GM23338 (cell line): ENCODE measurements at regions not wholly inside any gene's neighbourhood (a gene's known extent, or its start where the extent isn't known, plus 50 kb on each side); places are given as distances from the start of the nearest gene placed in this dataset.

Experiments
- ATAC-seq: fragments of 200-7000 bp; cut with Tn5 transposase; 3 replicates; pipeline ENCODE4 v1.9.1; 2020
- DNase-seq: peaks from one replicate; pipeline ENCODE4 v3.0.0-alpha.2; 2015; ENCODE audit warnings: low spot score
- H2AFZ ChIP-seq: fragments of 200-600 bp; sonication (generic); 2 replicates; pipeline ENCODE4 v1.8.0; 2016; ENCODE audit warnings: antibody characterized with exemption, mild to moderate bottlenecking, moderate library complexity
- H3F3A ChIP-seq: fragments of 200-600 bp; sonication (generic); replicated peaks from 2 replicates; pipeline ENCODE4 v1.8.0; 2017; ENCODE audit warnings: antibody characterized with exemption, mixed run types, low read depth
- H3K27ac ChIP-seq: fragments of 200-600 bp; sonication (generic); 2 replicates; pipeline ENCODE4 v1.6.1; 2016; ENCODE audit warnings: low read depth
- H3K27me3 ChIP-seq: fragments of 200-600 bp; sonication (generic); 2 replicates; pipeline ENCODE4 v1.8.0; 2016; ENCODE audit warnings: mild to moderate bottlenecking, mixed run types, moderate library complexity; ENCODE audit not compliant: insufficient read depth
- H3K36me3 ChIP-seq: fragments of 200-600 bp; sonication (generic); 2 replicates; pipeline ENCODE4 v1.8.0; 2016; ENCODE audit warnings: mild to moderate bottlenecking; ENCODE audit not compliant: insufficient read depth
- H3K4me1 ChIP-seq: fragments of 200-600 bp; sonication (generic); 2 replicates; pipeline ENCODE4 v1.8.0; 2016; ENCODE audit warnings: mild to moderate bottlenecking, moderate library complexity; ENCODE audit not compliant: insufficient read depth
- H3K4me2 ChIP-seq: fragments of 200-600 bp; sonication (generic); 2 replicates; pipeline ENCODE4 v1.7.1; 2017; ENCODE audit warnings: mixed run types
- H3K4me3 ChIP-seq: fragments of 200-600 bp; sonication (generic); 2 replicates; pipeline ENCODE4 v1.6.1; 2016; ENCODE audit warnings: mixed run types
- H3K79me2 ChIP-seq: fragments of 200-600 bp; sonication (generic); replicated peaks from 2 replicates; pipeline ENCODE4 v1.8.0; 2017; ENCODE audit warnings: mild to moderate bottlenecking; ENCODE audit not compliant: insufficient read depth
- H3K9me2 ChIP-seq: fragments of 200-600 bp; sonication (generic); 2 replicates; pipeline ENCODE4 v1.8.0; 2017; ENCODE audit not compliant: insufficient read depth
- H4K20me1 ChIP-seq: fragments of 200-600 bp; sonication (generic); replicated peaks from 2 replicates; pipeline ENCODE4 v1.8.0; 2017; ENCODE audit warnings: mild to moderate bottlenecking; ENCODE audit not compliant: insufficient read depth
- H3K27ac Mint-ChIP-seq: 2 replicates; pipeline ENCODE4 v1.8.0; 2020; ENCODE audit warnings: inconsistent platforms, mild to moderate bottlenecking, moderate library complexity, mixed read lengths
- H3K27me3 Mint-ChIP-seq: 3 replicates; pipeline ENCODE4 v1.8.0; 2022; ENCODE audit warnings: low read depth, mild to moderate bottlenecking, moderate library complexity, mixed read lengths, inconsistent platforms; ENCODE audit not compliant: insufficient read depth, poor library complexity
- H3K36me3 Mint-ChIP-seq: 3 replicates; pipeline ENCODE4 v1.8.0; 2021; ENCODE audit warnings: low read depth, mild to moderate bottlenecking, inconsistent platforms, moderate library complexity, mixed read lengths
- H3K4me1 Mint-ChIP-seq: 3 replicates; pipeline ENCODE4 v1.8.0; 2020; ENCODE audit warnings: mild to moderate bottlenecking, inconsistent platforms, mixed read lengths
- H3K4me3 Mint-ChIP-seq: 3 replicates; pipeline ENCODE4 v1.8.0; 2021; ENCODE audit warnings: moderate library complexity, mild to moderate bottlenecking, inconsistent platforms, mixed read lengths
- H3K9me3 Mint-ChIP-seq: 3 replicates; pipeline ENCODE4 v1.8.0; 2020; ENCODE audit warnings: moderate library complexity, mild to moderate bottlenecking, inconsistent platforms, mixed read lengths
- CREB1 ChIP-seq: fragments of 250-450 bp; sonication (Bioruptor Pico); IDR thresholded peaks from 2 replicates; pipeline ENCODE4 v1.5.0; 2020; ENCODE audit warnings: low read depth, mild to moderate bottlenecking, moderate library complexity
- CTCF ChIP-seq, 2 experiments: fragments of 200-600 bp in 1 of 2; sonication (generic) in 1 of 2; conservative IDR thresholded peaks; 2 replicates each; pipeline versions ENCODE4 v1.5.1 to v1.6.1; 2016 to 2017; ENCODE audit warnings: antibody characterized with exemption in 2 of 2, low read depth in 2 of 2, mild to moderate bottlenecking in 2 of 2, moderate library complexity in 1 of 2
- ETS1 ChIP-seq: IDR thresholded peaks from 2 replicates; pipeline ENCODE4 v1.6.1; 2016; ENCODE audit warnings: antibody characterized with exemption
- EZH2 ChIP-seq: fragments of 200-600 bp; sonication (generic); IDR thresholded peaks from one replicate; pipeline ENCODE4 v1.8.0; 2017; ENCODE audit warnings: antibody characterized with exemption, mild to moderate bottlenecking, low read depth; ENCODE audit not compliant: unreplicated experiment
- EZH2phosphoT487 ChIP-seq: fragments of 200-600 bp; sonication (generic); IDR thresholded peaks from one replicate; pipeline ENCODE4 v1.8.1; 2018; ENCODE audit warnings: antibody characterized with exemption; ENCODE audit not compliant: unreplicated experiment
- JUNB ChIP-seq: IDR thresholded peaks from one replicate; pipeline ENCODE4 v1.6.1; 2016; ENCODE audit warnings: antibody characterized with exemption; ENCODE audit not compliant: unreplicated experiment
- NANOG ChIP-seq: IDR thresholded peaks from 2 replicates; pipeline ENCODE4 v1.6.1; 2016; ENCODE audit warnings: antibody characterized with exemption, borderline replicate concordance
- POLR2AphosphoS5 ChIP-seq: IDR thresholded peaks from 2 replicates; pipeline ENCODE4 v1.6.1; 2016; ENCODE audit warnings: antibody characterized with exemption, low read depth
- REST ChIP-seq: IDR thresholded peaks from one replicate; pipeline ENCODE4 v1.6.1; 2018; ENCODE audit warnings: antibody characterized with exemption; ENCODE audit not compliant: unreplicated experiment
- STAT1 ChIP-seq: IDR thresholded peaks from one replicate; pipeline ENCODE4 v1.6.1; 2016; ENCODE audit warnings: antibody characterized with exemption; ENCODE audit not compliant: unreplicated experiment
- ZNF114 ChIP-seq: fragments of 250-450 bp; sonication (Bioruptor Pico); IDR thresholded peaks from 2 replicates; pipeline ENCODE4 v1.5.0; 2020; ENCODE audit warnings: mild to moderate bottlenecking, moderate library complexity
- ZNF331 ChIP-seq: fragments of 250-450 bp; sonication (Bioruptor Pico); IDR thresholded peaks from 2 replicates; pipeline ENCODE4 v1.5.0; 2020; ENCODE audit warnings: low read depth, mild to moderate bottlenecking, moderate library complexity
- ZNF462 ChIP-seq: fragments of 250-450 bp; sonication (Bioruptor Pico); IDR thresholded peaks from 2 replicates; pipeline ENCODE4 v1.5.0; 2020; ENCODE audit warnings: mild to moderate bottlenecking, moderate library complexity

GRCh38 chr15:98419173-98419780 is 229.1 kb upstream of the IGF1R start:
- Mint-ChIP-seq H3K4me3 (no peak overlapping the region), H3K36me3 (no peaks in the 10 kb centered on the region), H3K4me1 (peaks cover 2% of the 10 kb centered on the region), H3K27ac (no peak overlapping the region), H3K9me3 (no peaks in the 10 kb centered on the region; the same call in 2 of the 3 replicates), H3K27me3 (peaks cover 46% of the 10 kb centered on the region)
- Histone ChIP-seq H4K20me1 (no peaks in the 10 kb centered on the region), H3K36me3 (no peaks in the 10 kb centered on the region), H3K4me1 (peaks cover 7% of the 10 kb centered on the region; the same call in 1 of the 2 replicates), H3F3A (no peaks in the 10 kb centered on the region), H3K27ac (no peak overlapping the region), H3K9me2 (no peaks in the 10 kb centered on the region), H3K4me2 (no peak overlapping the region), H3K4me3 (no peak overlapping the region), H3K79me2 (no peaks in the 10 kb centered on the region), H2AFZ (no peak overlapping the region), H3K27me3 (peaks cover 36% of the 10 kb centered on the region)
- ATAC-seq (no peak), DNase-seq (no peak)
- TF ChIP-seq REST = no peak
- no peak for TF ChIP-seq CTCF (conservative IDR thresholded peaks at IDR 0.05; ENCODE audit: low read depth in 2 of 2)
- no peak for TF ChIP-seq ZNF462
- TF ChIP-seq EZH2 = no peak
- TF ChIP-seq ZNF114 = no peak
- TF ChIP-seq EZH2phosphoT487 = no peak
- no peak for TF ChIP-seq ETS1
- no peak for TF ChIP-seq STAT1
- no peak for TF ChIP-seq POLR2AphosphoS5
- TF ChIP-seq NANOG = no peak
- no peak for TF ChIP-seq JUNB
- TF ChIP-seq CREB1 (CRISPR knock-in tag) = no peak
- TF ChIP-seq ZNF331 (CRISPR knock-in tag) = no peak
